ENCODE measurements at regions not wholly inside any gene's neighbourhood (a gene's known extent, or its start where the extent isn't known, plus 50 kb on each side); places are given as distances from the start of the nearest gene placed in this dataset.

- DNase-seq, result no peak
These were observed 126.2 kb downstream of the TMEM18 start for GRCh38 chr2:550860-551567.

- no peak for DNase-seq
These were observed 131.2 kb downstream of the TMEM18 start for GRCh38 chr2:545711-546650.

GRCh38 chr2:545228-545627 lies 132.0 kb downstream of the TMEM18 start:
- DNase-seq, result no peak

GRCh38 chr2:538646-539045 lies 138.6 kb downstream of the TMEM18 start:
- no peak for DNase-seq

GRCh38 chr2:535222-535621 lies 142.0 kb downstream of the TMEM18 start:
- no peak for DNase-seq

- DNase-seq, result no peak
These were observed 147.4 kb downstream of the TMEM18 start for GRCh38 chr2:529852-530251.

- peak in 1 of 5 experiments; percentile 18 for DNase-seq
These were observed 147.8 kb downstream of the TMEM18 start for GRCh38 chr2:529424-529823.

- DNase-seq, result no peak
These were observed 149.6 kb downstream of the TMEM18 start for GRCh38 chr2:527581-527980.

- DNase-seq, result no peak
These were observed 150.3 kb downstream of the TMEM18 start for GRCh38 chr2:526918-527317.

- no peak for DNase-seq
These were observed 151.6 kb downstream of the TMEM18 start for GRCh38 chr2:525611-526010.

GRCh38 chr2:525021-525420 lies 152.2 kb downstream of the TMEM18 start:
- no peak for DNase-seq

- no peak for DNase-seq
These were observed 152.8 kb downstream of the TMEM18 start for GRCh38 chr2:524442-524841.

GRCh38 chr2:523698-524270 lies 153.4 kb downstream of the TMEM18 start:
- DNase-seq, result no peak

- no peak for DNase-seq
These were observed 154.4 kb downstream of the TMEM18 start for GRCh38 chr2:522776-523175.

GRCh38 chr2:521853-522530 lies 155.2 kb downstream of the TMEM18 start:
- DNase-seq, result no peak

GRCh38 chr2:520663-521340 lies 156.4 kb downstream of the TMEM18 start:
- DNase-seq, result no peak

- no peak for DNase-seq
These were observed 160.3 kb downstream of the TMEM18 start for GRCh38 chr2:516944-517343.

GRCh38 chr2:516131-516530 lies 161.1 kb downstream of the TMEM18 start:
- DNase-seq, result no peak

- no peak for DNase-seq
These were observed 161.6 kb downstream of the TMEM18 start for GRCh38 chr2:515441-516127.

GRCh38 chr2:513981-514706 lies 163.1 kb downstream of the TMEM18 start:
- DNase-seq, result no peak

- no peak for DNase-seq
These were observed 166.4 kb downstream of the TMEM18 start for GRCh38 chr2:510839-511238.

Data from T-helper 2 cell (primary cell).